OCI-LY7 (cell line): ENCODE measurements at regions not wholly inside any gene's neighbourhood (a gene's known extent, or its start where the extent isn't known, plus 50 kb on each side); places are given as distances from the start of the nearest gene placed in this dataset.

ENCODE experiments used
- BruUV-seq: library from RNA; stranded (reverse); fragments of 400-500 nt; replicated peaks from 2 replicates; lab custom pipeline; 2021; lab: Mats Ljungman, UMichigan
- CTCF ChIA-PET: fragments of 300-600 bp; sonication (Branson Sonifier 250); formaldehyde crosslinking; loops from one replicate; lab custom pipeline; 2022; ENCODE audit warnings: antibody characterized with exemption; ENCODE audit not compliant: unreplicated experiment; lab: Charles Lee
- POLR2A ChIA-PET: fragments of 300-600 bp; sonication (Branson Sonifier 250); formaldehyde crosslinking; loops from one replicate; lab custom pipeline; 2022; ENCODE audit warnings: antibody characterized with exemption; lab: Charles Lee
- DNase-seq: peaks from one replicate; pipeline ENCODE4 v3.0.0-alpha.2; 2015; ENCODE audit warnings: low spot score
- H2AFZ ChIP-seq: fragments of 200-600 bp; sonication (generic), shearing (Covaris generic); 2 replicates; pipeline ENCODE4 v1.6.1; 2014; ENCODE audit warnings: mild to moderate bottlenecking, antibody characterized with exemption, low read length, moderate library complexity
- H3K27ac ChIP-seq: fragments of 200-600 bp; sonication (generic); 2 replicates; pipeline ENCODE4 v1.5.1; 2014; ENCODE audit warnings: mixed run types, low read depth, mild to moderate bottlenecking, moderate library complexity, low read length, inconsistent platforms; ENCODE audit not compliant: poor library complexity, severe bottlenecking
- H3K36me3 ChIP-seq: fragments of 200-600 bp; sonication (generic); 2 replicates; pipeline ENCODE4 v1.6.1; 2014; ENCODE audit warnings: mild to moderate bottlenecking, antibody characterized with exemption, low read length, moderate library complexity, mixed read lengths; ENCODE audit not compliant: insufficient read depth
- H3K4me1 ChIP-seq: fragments of 200-600 bp; sonication (generic); 2 replicates; pipeline ENCODE4 v1.5.1; 2014; ENCODE audit warnings: mild to moderate bottlenecking, low read length; ENCODE audit not compliant: insufficient read depth, poor library complexity, severe bottlenecking
- H3K4me2 ChIP-seq: fragments of 200-600 bp; sonication (generic); 2 replicates; pipeline ENCODE4 v1.6.1; 2014; ENCODE audit warnings: mild to moderate bottlenecking, low read length
- H3K4me3 ChIP-seq: fragments of 200-600 bp; sonication (generic); 2 replicates; pipeline ENCODE4 v1.5.1; 2014; ENCODE audit warnings: mild to moderate bottlenecking, low read depth, low read length; ENCODE audit not compliant: poor library complexity, severe bottlenecking
- H3K79me2 ChIP-seq: fragments of 200-600 bp; sonication (generic); 2 replicates; pipeline ENCODE4 v1.6.1; 2016; ENCODE audit warnings: low read depth, mild to moderate bottlenecking, low read length, moderate library complexity, mixed read lengths; ENCODE audit not compliant: insufficient read depth
- H3K9me2 ChIP-seq: fragments of 200-600 bp; sonication (generic); 2 replicates; pipeline ENCODE4 v1.6.1; 2016; ENCODE audit warnings: mild to moderate bottlenecking, low read length, mixed read lengths; ENCODE audit not compliant: insufficient read depth
- H3K9me3 ChIP-seq: fragments of 200-600 bp; sonication (generic); 2 replicates; pipeline ENCODE4 v1.6.1; 2014; ENCODE audit warnings: mild to moderate bottlenecking, mixed run types, low read length, mixed read lengths
- H4K20me1 ChIP-seq: fragments of 200-600 bp; sonication (generic); 2 replicates; pipeline ENCODE4 v1.6.1; 2014; ENCODE audit warnings: mild to moderate bottlenecking, antibody characterized with exemption, low read length, moderate library complexity, mixed read lengths; ENCODE audit not compliant: insufficient read depth
- EZH2phosphoT487 ChIP-seq: fragments of 200-600 bp; sonication (generic); IDR thresholded peaks from 2 replicates; pipeline ENCODE4 v1.6.1; 2018; ENCODE audit warnings: low read depth, borderline replicate concordance, mild to moderate bottlenecking, mixed run types, antibody characterized with exemption, low read length, moderate library complexity, mixed read lengths
- intact Hi-C: fragments of 100-400 bp; cut with micrococcal nuclease; formaldehyde crosslinking; loops from one replicate; pipeline ENCODE4 v1.10.0; 2022; ENCODE audit not compliant: unreplicated experiment
- TF ChIP-seq, protein P1 (sequence below): fragments of 200-600 bp; sonication (generic); conservative IDR thresholded peaks from 2 replicates; pipeline ENCODE4 v1.5.1; 2014; ENCODE audit warnings: mild to moderate bottlenecking, antibody characterized with exemption, low read length, moderate library complexity, mixed read lengths

DNA sequence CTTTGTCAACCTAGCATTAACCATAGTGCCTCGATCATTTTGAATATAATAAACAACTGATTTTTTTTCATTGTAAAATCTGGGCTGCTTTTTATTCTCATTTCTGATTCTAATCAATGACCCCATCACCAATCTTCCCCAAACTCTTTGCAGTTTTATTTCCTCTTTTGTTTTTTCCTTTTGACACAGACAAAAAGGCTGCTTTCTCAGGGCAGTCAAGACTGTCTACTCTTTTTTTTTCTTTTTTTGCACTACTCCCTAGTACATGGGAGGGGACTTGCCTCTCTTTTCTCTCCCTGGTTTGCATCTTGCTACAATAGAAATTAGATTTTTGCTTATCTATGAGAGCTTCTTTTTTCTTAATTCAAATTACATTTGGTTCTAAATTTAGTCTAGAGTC, 987.9 kb downstream of the ADGRL2 start:
- no peaks in the 10 kb centered on the region for H3K9me2 ChIP-seq
- CTCF ChIA-PET: no interaction called here
- H3K4me2 ChIP-seq: no peak overlapping the region
- no peak overlapping the region for H3K27ac ChIP-seq
- no peaks in the 10 kb centered on the region for H3K79me2 ChIP-seq
- H3K4me1 ChIP-seq: no peaks in the 10 kb centered on the region
- DNase-seq: no peak
- no peak overlapping the region for H2AFZ ChIP-seq
- POLR2A ChIA-PET: no interaction called here
- H3K4me3 ChIP-seq: no peak overlapping the region
- TF ChIP-seq, protein P1, sequence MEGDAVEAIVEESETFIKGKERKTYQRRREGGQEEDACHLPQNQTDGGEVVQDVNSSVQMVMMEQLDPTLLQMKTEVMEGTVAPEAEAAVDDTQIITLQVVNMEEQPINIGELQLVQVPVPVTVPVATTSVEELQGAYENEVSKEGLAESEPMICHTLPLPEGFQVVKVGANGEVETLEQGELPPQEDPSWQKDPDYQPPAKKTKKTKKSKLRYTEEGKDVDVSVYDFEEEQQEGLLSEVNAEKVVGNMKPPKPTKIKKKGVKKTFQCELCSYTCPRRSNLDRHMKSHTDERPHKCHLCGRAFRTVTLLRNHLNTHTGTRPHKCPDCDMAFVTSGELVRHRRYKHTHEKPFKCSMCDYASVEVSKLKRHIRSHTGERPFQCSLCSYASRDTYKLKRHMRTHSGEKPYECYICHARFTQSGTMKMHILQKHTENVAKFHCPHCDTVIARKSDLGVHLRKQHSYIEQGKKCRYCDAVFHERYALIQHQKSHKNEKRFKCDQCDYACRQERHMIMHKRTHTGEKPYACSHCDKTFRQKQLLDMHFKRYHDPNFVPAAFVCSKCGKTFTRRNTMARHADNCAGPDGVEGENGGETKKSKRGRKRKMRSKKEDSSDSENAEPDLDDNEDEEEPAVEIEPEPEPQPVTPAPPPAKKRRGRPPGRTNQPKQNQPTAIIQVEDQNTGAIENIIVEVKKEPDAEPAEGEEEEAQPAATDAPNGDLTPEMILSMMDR: no peak
- TF ChIP-seq EZH2phosphoT487: no peak
- BruUV-seq: no TSS peak
- H4K20me1 ChIP-seq: no peaks in the 10 kb centered on the region
- H3K36me3 ChIP-seq: no peaks in the 10 kb centered on the region
- intact Hi-C loops: no loop called here
- no peaks in the 10 kb centered on the region for H3K9me3 ChIP-seq

DNA sequence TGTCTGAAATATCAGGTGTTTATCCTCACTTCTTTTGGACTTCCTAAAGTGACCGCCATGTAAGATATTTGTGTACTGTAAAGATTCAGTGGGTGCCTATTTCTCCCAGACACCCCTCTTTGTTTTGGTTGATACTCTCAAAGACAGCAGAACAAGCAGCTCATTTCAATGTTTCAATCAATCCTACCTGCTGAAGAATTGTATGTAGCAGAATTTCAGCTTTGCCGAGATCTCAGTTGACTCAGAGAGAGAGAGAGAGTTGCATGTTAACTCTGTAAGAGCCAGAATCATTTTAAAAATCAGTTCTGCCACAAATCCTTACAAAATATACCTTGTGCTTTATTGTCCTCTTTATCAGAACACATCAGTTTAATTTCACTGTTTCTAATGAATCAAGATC, 987.3 kb downstream of the ADGRL2 start:
- no peak overlapping the region for H3K4me2 ChIP-seq
- ChIA-PET CTCF (no interaction called here), POLR2A (interaction anchor here (0.5 kb wide), 1 partner anchor 982 kb away, joined by 10 read pairs; no protein-coding TSS in a partner anchor)
- no peak overlapping the region for H3K27ac ChIP-seq
- intact Hi-C loops: no loop called here
- H3K36me3 ChIP-seq: no peaks in the 10 kb centered on the region
- no peaks in the 10 kb centered on the region for H3K4me1 ChIP-seq
- DNase-seq: no peak
- no peak overlapping the region for H3K4me3 ChIP-seq
- no TSS peak for BruUV-seq
- no peaks in the 10 kb centered on the region for H3K9me2 ChIP-seq
- H3K79me2 ChIP-seq: no peaks in the 10 kb centered on the region
- H4K20me1 ChIP-seq: no peaks in the 10 kb centered on the region
- no peak overlapping the region for H2AFZ ChIP-seq
- TF ChIP-seq EZH2phosphoT487: no peak
- TF ChIP-seq, protein P1: no peak
- H3K9me3 ChIP-seq: no peaks in the 10 kb centered on the region

DNA sequence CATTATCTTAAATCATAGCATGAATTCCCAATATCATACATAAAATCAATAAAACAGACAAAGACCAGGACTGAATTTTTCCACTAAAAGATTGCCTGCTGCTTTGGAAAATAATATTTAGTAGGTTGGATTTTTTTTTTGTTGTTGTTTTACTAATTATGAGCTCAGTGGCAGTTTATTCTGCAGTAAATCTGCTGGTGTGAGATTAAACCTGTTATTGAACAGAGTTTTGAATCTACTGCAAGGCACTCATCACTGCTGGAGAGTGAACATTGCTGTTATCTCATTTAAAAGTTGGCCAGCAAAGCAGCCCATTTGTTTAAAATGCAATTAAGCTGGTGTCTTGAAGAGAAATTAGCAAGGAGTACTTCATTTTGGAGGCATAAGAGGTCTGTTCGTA, 986.1 kb downstream of the ADGRL2 start:
- H2AFZ ChIP-seq: no peak overlapping the region
- no peak for DNase-seq
- ChIA-PET CTCF (no interaction called here), POLR2A (no interaction called here)
- H3K4me3 ChIP-seq: no peak overlapping the region
- no peaks in the 10 kb centered on the region for H3K79me2 ChIP-seq
- no peaks in the 10 kb centered on the region for H3K4me1 ChIP-seq
- no peaks in the 10 kb centered on the region for H3K9me3 ChIP-seq
- TF ChIP-seq, protein P1: no peak
- TF ChIP-seq EZH2phosphoT487: no peak
- H3K27ac ChIP-seq: no peak overlapping the region
- BruUV-seq: no TSS peak
- H4K20me1 ChIP-seq: no peaks in the 10 kb centered on the region
- no peaks in the 10 kb centered on the region for H3K36me3 ChIP-seq
- no peaks in the 10 kb centered on the region for H3K9me2 ChIP-seq
- H3K4me2 ChIP-seq: no peak overlapping the region
- intact Hi-C loops: no loop called here
